ENCODE measurements at regions not wholly inside any gene's neighbourhood (a gene's known extent, or its start where the extent isn't known, plus 50 kb on each side); places are given as distances from the start of the nearest gene placed in this dataset.

GRCh38 chr3:150136242-150136641 is 165.5 kb upstream of the PFN2 start:
- H3K27ac ChIP-seq (ENCODE audit: low read depth, low read length, poor library complexity, severe bottlenecking): no peak overlapping the region
- no peaks in the 10 kb centered on the region for H3K9me3 ChIP-seq (ENCODE audit: low read depth, low read length, poor library complexity, severe bottlenecking)
- TF ChIP-seq CTCF (conservative IDR thresholded peaks at IDR 0.05; ENCODE audit: low read depth, low read length): no peak
- TF ChIP-seq EZH2 (IDR thresholded peaks at IDR 0.05; ENCODE audit: borderline replicate concordance, low read depth, low read length, poor library complexity, severe bottlenecking): no peak
- intact Hi-C loops (cut with micrococcal nuclease; ENCODE audit: unreplicated experiment): no loop called here
- H3K27me3 ChIP-seq (replicated peaks; ENCODE audit: insufficient read depth, low read depth, low read length, poor library complexity): no peaks in the 10 kb centered on the region
- no TSS peak for BruUV-seq (replicated peaks)
- no peak for DNase-seq (ENCODE audit: low spot score)
- ChIA-PET CTCF (no interaction called here), POLR2A (ENCODE audit: low non-redundant PET) (no interaction called here)
- no peak overlapping the region for H3K4me3 ChIP-seq (ENCODE audit: low read depth, low read length, poor library complexity, severe bottlenecking)
- H3K4me1 ChIP-seq (ENCODE audit: insufficient read depth, low read length, poor library complexity, severe bottlenecking): peaks cover 3% of the 10 kb centered on the region
- no peaks in the 10 kb centered on the region for H3K36me3 ChIP-seq (ENCODE audit: insufficient read depth, low read length, poor library complexity, severe bottlenecking)

- TF ChIP-seq EZH2 (IDR thresholded peaks at IDR 0.05; ENCODE audit: borderline replicate concordance, low read depth, low read length, poor library complexity, severe bottlenecking): no peak
- no peak for TF ChIP-seq CTCF (conservative IDR thresholded peaks at IDR 0.05; ENCODE audit: low read depth, low read length)
- no peak overlapping the region for H3K27ac ChIP-seq (ENCODE audit: low read depth, low read length, poor library complexity, severe bottlenecking)
- no peaks in the 10 kb centered on the region for H3K27me3 ChIP-seq (replicated peaks; ENCODE audit: insufficient read depth, low read depth, low read length, poor library complexity)
- ChIA-PET CTCF (no interaction called here), POLR2A (ENCODE audit: low non-redundant PET) (no interaction called here)
- no TSS peak for BruUV-seq (replicated peaks)
- intact Hi-C loops (cut with micrococcal nuclease; ENCODE audit: unreplicated experiment): no loop called here
- no peak overlapping the region for H3K4me3 ChIP-seq (ENCODE audit: low read depth, low read length, poor library complexity, severe bottlenecking)
- H3K9me3 ChIP-seq (ENCODE audit: low read depth, low read length, poor library complexity, severe bottlenecking): no peaks in the 10 kb centered on the region
- DNase-seq (ENCODE audit: low spot score): no peak
- H3K4me1 ChIP-seq (ENCODE audit: insufficient read depth, low read length, poor library complexity, severe bottlenecking): peaks cover 3% of the 10 kb centered on the region
- H3K36me3 ChIP-seq (ENCODE audit: insufficient read depth, low read length, poor library complexity, severe bottlenecking): no peaks in the 10 kb centered on the region
These were observed 164.6 kb upstream of the PFN2 start for GRCh38 chr3:150135287-150135721.

- Histone ChIP-seq H3K4me1 (ENCODE audit: insufficient read depth, low read length, poor library complexity, severe bottlenecking) (no peaks in the 10 kb centered on the region), H3K9me3 (ENCODE audit: low read depth, low read length, poor library complexity, severe bottlenecking) (no peaks in the 10 kb centered on the region), H3K36me3 (ENCODE audit: insufficient read depth, low read length, poor library complexity, severe bottlenecking) (no peaks in the 10 kb centered on the region), H3K27ac (ENCODE audit: low read depth, low read length, poor library complexity, severe bottlenecking) (no peak overlapping the region), H3K4me3 (ENCODE audit: low read depth, low read length, poor library complexity, severe bottlenecking) (no peak overlapping the region), H3K27me3 (replicated peaks; ENCODE audit: insufficient read depth, low read depth, low read length, poor library complexity) (no peaks in the 10 kb centered on the region)
- CTCF ChIA-PET: no interaction called here
- POLR2A ChIA-PET (ENCODE audit: low non-redundant PET): no interaction called here
- DNase-seq (ENCODE audit: low spot score): no peak
- TF ChIP-seq CTCF (conservative IDR thresholded peaks at IDR 0.05; ENCODE audit: low read depth, low read length) (no peak), EZH2 (IDR thresholded peaks at IDR 0.05; ENCODE audit: borderline replicate concordance, low read depth, low read length, poor library complexity, severe bottlenecking) (no peak)
- intact Hi-C loops (cut with micrococcal nuclease; ENCODE audit: unreplicated experiment): no loop called here
- BruUV-seq (replicated peaks): no TSS peak
These were observed 162.6 kb upstream of the PFN2 start for GRCh38 chr3:150133293-150133692.
